Astrocyte (in vitro differentiated cells and primary cell): ENCODE measurements at regions not wholly inside any gene's neighbourhood (a gene's known extent, or its start where the extent isn't known, plus 50 kb on each side); places are given as distances from the start of the nearest gene placed in this dataset.
"Not testable (repeated sequence)": the region's sequence is repeated elsewhere in the genome, so short reads cannot be mapped to it uniquely, and the experiment has no call there.

Experiments used
- DNase-seq: peaks from one replicate; pipeline ENCODE4 v3.0.0-alpha.2; 2010; ENCODE audit warnings: low read depth
- FAIRE-seq: peaks from 2 replicates; lab custom pipeline; 2011; peaks lifted over from hg19 to GRCh38; lab: Jason Lieb, UNC
- H2AFZ ChIP-seq: 2 replicates; pipeline ENCODE4 v1.6.0; 2012; ENCODE audit warnings: low read depth, low read length, inconsistent platforms
- H3K27ac ChIP-seq: 2 replicates; pipeline ENCODE4 v1.5.1; 2011; ENCODE audit warnings: low read depth, low read length, inconsistent platforms
- H3K27me3 ChIP-seq: 2 replicates; pipeline ENCODE4 v1.6.0; 2011; ENCODE audit warnings: low read length, inconsistent platforms; ENCODE audit not compliant: insufficient read depth
- H3K36me3 ChIP-seq: 2 replicates; pipeline ENCODE4 v1.5.1; 2011; ENCODE audit warnings: low read length, inconsistent platforms; ENCODE audit not compliant: insufficient read depth
- H3K4me1 ChIP-seq: 2 replicates; pipeline ENCODE4 v1.5.1; 2011; ENCODE audit warnings: low read length, inconsistent platforms; ENCODE audit not compliant: insufficient read depth
- H3K4me2 ChIP-seq: 2 replicates; pipeline ENCODE4 v1.6.0; 2012; ENCODE audit warnings: low read length, inconsistent platforms
- H3K4me3 ChIP-seq: 2 replicates; pipeline ENCODE4 v1.5.1; 2011; ENCODE audit warnings: low read depth, mild to moderate bottlenecking, low read length, inconsistent platforms; ENCODE audit not compliant: insufficient read depth
- H3K79me2 ChIP-seq: 2 replicates; pipeline ENCODE4 v1.6.0; 2012; ENCODE audit warnings: mild to moderate bottlenecking, low read length, inconsistent platforms; ENCODE audit not compliant: insufficient read depth
- H3K9ac ChIP-seq: 2 replicates; pipeline ENCODE4 v1.6.0; 2012; ENCODE audit warnings: mild to moderate bottlenecking, low read length, inconsistent platforms
- H3K9me3 ChIP-seq: 2 replicates; pipeline ENCODE4 v1.5.1; 2012; ENCODE audit warnings: low read depth, mild to moderate bottlenecking, low read length, inconsistent platforms; ENCODE audit not compliant: insufficient read depth
- H4K20me1 ChIP-seq: 2 replicates; pipeline ENCODE4 v1.6.0; 2012; ENCODE audit warnings: low read length, inconsistent platforms; ENCODE audit not compliant: insufficient read depth
- H3K27ac Mint-ChIP-seq: one replicate; pipeline ENCODE4 v1.8.0; 2021; ENCODE audit warnings: mild to moderate bottlenecking, mixed read lengths; ENCODE audit not compliant: unreplicated experiment
- H3K27me3 Mint-ChIP-seq: one replicate; pipeline ENCODE4 v1.8.0; 2021; ENCODE audit warnings: low read depth, mixed read lengths; ENCODE audit not compliant: unreplicated experiment
- H3K36me3 Mint-ChIP-seq: one replicate; pipeline ENCODE4 v1.8.0; 2021; ENCODE audit warnings: low read depth, mixed read lengths; ENCODE audit not compliant: unreplicated experiment
- H3K4me1 Mint-ChIP-seq: one replicate; pipeline ENCODE4 v1.8.0; 2021; ENCODE audit warnings: low read depth, mixed read lengths; ENCODE audit not compliant: unreplicated experiment
- H3K4me3 Mint-ChIP-seq: one replicate; pipeline ENCODE4 v1.8.0; 2021; ENCODE audit warnings: mild to moderate bottlenecking, moderate library complexity, mixed read lengths; ENCODE audit not compliant: unreplicated experiment
- H3K9me3 Mint-ChIP-seq: one replicate; pipeline ENCODE4 v1.8.0; 2021; ENCODE audit warnings: mild to moderate bottlenecking, mixed read lengths; ENCODE audit not compliant: unreplicated experiment
- CTCF ChIP-seq: IDR thresholded peaks from 2 replicates; pipeline ENCODE4 v1.5.1; 2011; ENCODE audit warnings: low read depth, mild to moderate bottlenecking, inconsistent platforms, low read length, moderate library complexity; ENCODE audit not compliant: insufficient read depth
- EZH2 ChIP-seq: IDR thresholded peaks from 2 replicates; pipeline ENCODE4 v1.6.1; 2012; ENCODE audit warnings: mild to moderate bottlenecking, low read length, inconsistent platforms; ENCODE audit not compliant: insufficient read depth

- Mint-ChIP-seq H3K27ac (no peak overlapping the region), H3K36me3 (no peaks in the 10 kb centered on the region), H3K4me3 (no peak overlapping the region), H3K9me3 (peaks cover 5% of the 10 kb centered on the region), H3K4me1 (peaks cover 6% of the 10 kb centered on the region), H3K27me3 (no peaks in the 10 kb centered on the region)
- Histone ChIP-seq H3K4me1 (no peaks in the 10 kb centered on the region), H3K9ac (no peak overlapping the region), H3K27me3 (no peaks in the 10 kb centered on the region), H3K4me2 (no peak overlapping the region), H3K36me3 (no peaks in the 10 kb centered on the region), H2AFZ (no peak overlapping the region), H4K20me1 (no peaks in the 10 kb centered on the region), H3K79me2 (no peaks in the 10 kb centered on the region), H3K27ac (no peak overlapping the region), H3K9me3 (no peaks in the 10 kb centered on the region), H3K4me3 (no peak overlapping the region)
- DNase-seq (no peak), FAIRE-seq (no peak)
- TF ChIP-seq CTCF (no peak), EZH2 (no peak)
Measured at GRCh38 chr7:26937939-26938623, 73.7 kb upstream of the SKAP2 start.

GRCh38 chr7:26937306-26937705, 72.9 kb upstream of the SKAP2 start:
- H2AFZ ChIP-seq, result no peak overlapping the region
- no peak for TF ChIP-seq EZH2
- TF ChIP-seq CTCF, result no peak
- Mint-ChIP-seq H3K27ac (no peak overlapping the region), H3K4me1 (peaks cover 6% of the 10 kb centered on the region), H3K36me3 (no peaks in the 10 kb centered on the region), H3K27me3 (no peaks in the 10 kb centered on the region), H3K4me3 (no peak overlapping the region), H3K9me3 (peaks cover 9% of the 10 kb centered on the region)
- DNase-seq (no peak), FAIRE-seq (no peak)
- H4K20me1 ChIP-seq, result no peaks in the 10 kb centered on the region
- no peak overlapping the region for H3K27ac ChIP-seq
- no peaks in the 10 kb centered on the region for H3K79me2 ChIP-seq
- no peaks in the 10 kb centered on the region for H3K36me3 ChIP-seq
- H3K4me3 ChIP-seq, result no peak overlapping the region
- H3K4me2 ChIP-seq, result no peak overlapping the region
- H3K9me3 ChIP-seq, result no peaks in the 10 kb centered on the region
- no peak overlapping the region for H3K9ac ChIP-seq
- H3K4me1 ChIP-seq, result no peaks in the 10 kb centered on the region
- no peaks in the 10 kb centered on the region for H3K27me3 ChIP-seq

- H3K4me1 ChIP-seq, H3K27ac ChIP-seq, H3K27me3 Mint-ChIP-seq, DNase-seq, H3K4me1 Mint-ChIP-seq, H3K4me3 ChIP-seq, H3K36me3 ChIP-seq, H3K27me3 ChIP-seq, H2AFZ ChIP-seq, H3K9ac ChIP-seq, H3K4me2 ChIP-seq, H3K79me2 ChIP-seq, H3K27ac Mint-ChIP-seq, H4K20me1 ChIP-seq, H3K9me3 Mint-ChIP-seq, FAIRE-seq, H3K36me3 Mint-ChIP-seq, H3K9me3 ChIP-seq, H3K4me3 Mint-ChIP-seq: not testable (repeated sequence)
Measured at GRCh38 chr7:26932616-26933015, 68.2 kb upstream of the SKAP2 start.
